Breast epithelium (tissue), 4 donors: ENCODE measurements at regions not wholly inside any gene's neighbourhood (a gene's known extent, or its start where the extent isn't known, plus 50 kb on each side); places are given as distances from the start of the nearest gene placed in this dataset.

Experiments used
- DNase-seq, 2 donors: peaks; one replicate each; pipeline ENCODE4 v3.0.0-alpha.2; 2019; ENCODE audit warnings: low spot score in 2 of 2
- H3K27ac ChIP-seq, 2 donors: fragments of 200-600 bp; sonication (generic) in 1 of 2; one replicate each; pipeline ENCODE4 v1.5.1; 2016 to 2019; ENCODE audit warnings: mild to moderate bottlenecking in 1 of 2
- H3K27me3 ChIP-seq, 2 donors: fragments of 200-600 bp; sonication (generic) in 1 of 2; one replicate each; pipeline versions ENCODE4 v1.5.1 to v1.6.0; 2017 to 2019; ENCODE audit warnings: control low read depth in 1 of 2, mild to moderate bottlenecking in 1 of 2
- H3K36me3 ChIP-seq: fragments of 200-600 bp; one replicate; pipeline ENCODE4 v1.5.1; 2019
- H3K4me1 ChIP-seq, 2 donors: fragments of 200-600 bp; sonication (generic); one replicate each; pipeline ENCODE4 v1.5.1; 2016 to 2019; ENCODE audit warnings: control low read depth in 1 of 2
- H3K4me3 ChIP-seq, 3 donors: fragments of 200-600 bp; sonication (generic); 1 replicate in 2 of 3; 2 replicates in 1 of 3; pipeline ENCODE4 v1.5.1; 2016 to 2019; ENCODE audit warnings: mild to moderate bottlenecking in 3 of 3, moderate library complexity in 2 of 3
- H3K9me3 ChIP-seq, 2 donors: fragments of 200-600 bp; sonication (generic) in 1 of 2; one replicate each; pipeline ENCODE4 v1.5.1; 2016 to 2019; ENCODE audit warnings: control low read depth in 1 of 2
- CTCF ChIP-seq, 3 donors: fragments of 450-650 bp; IDR thresholded peaks; one replicate each; pipeline ENCODE4 v1.5.1; 2016 to 2017; ENCODE audit warnings: antibody characterized with exemption in 3 of 3, mild to moderate bottlenecking in 3 of 3, moderate library complexity in 3 of 3
- POLR2A ChIP-seq: fragments of 450-650 bp; IDR thresholded peaks from one replicate; pipeline ENCODE4 v1.6.1; 2016; ENCODE audit warnings: antibody characterized with exemption, mild to moderate bottlenecking, moderate library complexity
- POLR2AphosphoS5 ChIP-seq, 3 donors: sonication (generic); formaldehyde crosslinking; IDR thresholded peaks; one replicate each; pipeline ENCODE4 v1.6.1; 2017; ENCODE audit warnings: antibody characterized with exemption in 3 of 3
- intact Hi-C: fragments of 100-400 bp; cut with DNase I; formaldehyde crosslinking; loops from one replicate; pipeline ENCODE4 v1.15.1; 2023; ENCODE audit warnings: low total_unique reads

DNA sequence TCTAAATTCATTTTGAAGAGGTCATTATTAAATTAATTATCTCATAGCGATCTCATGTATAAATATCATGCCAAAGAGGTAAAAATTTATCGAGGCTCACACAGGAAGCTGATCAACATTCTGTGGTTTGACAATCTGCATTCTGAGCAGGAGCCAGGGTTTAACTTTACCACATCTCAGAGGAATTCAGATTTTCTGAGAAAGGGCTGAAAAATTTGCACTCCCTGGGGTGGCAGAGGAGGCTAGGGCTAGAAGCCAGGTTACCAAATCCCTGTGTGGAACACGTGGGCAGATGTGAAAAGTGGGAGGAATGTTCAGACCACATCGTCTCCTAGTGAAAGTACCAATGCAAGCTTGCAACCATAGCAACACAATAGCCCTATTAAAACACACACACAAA is 63.5 kb upstream of the CTLA4 start:
- DNase-seq = peak in 1 of 2 donors; percentile 68
- intact Hi-C loops = no loop called here
- Histone ChIP-seq H3K27me3 (no peaks in the 10 kb centered on the region), H3K4me3 (no peak overlapping the region), H3K27ac (peak overlapping the region; percentile 35 to 72), H3K9me3 (peaks cover 0 to 5% of the 10 kb centered on the region in 2 donors), H3K36me3 (no peaks in the 10 kb centered on the region), H3K4me1 (no peaks in the 10 kb centered on the region)
- TF ChIP-seq POLR2A (no peak), POLR2AphosphoS5 (IDR thresholded peaks at IDR 0.05) (peak in 1 of 3 donors; percentile 32)

DNA sequence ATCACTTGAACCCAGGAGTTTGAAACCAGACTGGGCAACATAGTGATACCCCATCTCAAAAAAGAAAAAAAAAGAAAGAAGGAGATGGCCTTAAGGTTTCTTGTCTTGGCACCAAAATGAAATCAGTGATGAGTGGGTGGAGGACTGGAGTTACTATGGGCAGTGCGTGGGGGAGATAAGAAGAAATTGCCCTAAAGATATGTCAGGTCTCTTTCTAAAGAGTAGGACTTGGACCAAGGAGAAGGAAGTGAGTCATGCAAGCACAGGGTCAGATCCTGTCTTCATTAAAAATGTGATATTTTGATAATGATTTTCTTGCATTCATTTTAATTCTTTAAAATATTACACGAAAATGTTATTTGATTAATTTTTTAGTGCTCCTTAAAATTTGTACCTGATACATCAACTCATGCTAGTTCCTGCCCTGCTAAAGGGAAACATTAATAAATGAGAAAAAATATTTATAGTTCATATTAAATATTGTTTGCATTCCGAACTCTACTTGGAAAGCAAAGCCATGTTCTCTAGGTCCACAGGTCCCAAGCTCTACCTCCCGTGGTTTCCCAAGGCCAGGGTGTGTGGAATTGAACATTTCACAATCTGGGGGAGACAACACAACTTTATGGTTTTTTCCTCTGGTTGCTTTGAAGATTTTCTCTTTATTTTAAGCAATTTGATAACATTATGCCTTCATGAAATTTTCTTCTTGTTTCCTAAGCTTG is 62.6 kb upstream of the CTLA4 start:
- Histone ChIP-seq H3K27ac (peak overlapping the region in 1 of 2 donors; percentile 72), H3K27me3 (no peaks in the 10 kb centered on the region), H3K4me3 (no peak overlapping the region), H3K9me3 (peaks cover 0 to 5% of the 10 kb centered on the region in 2 donors), H3K36me3 (no peaks in the 10 kb centered on the region), H3K4me1 (no peaks in the 10 kb centered on the region)
- no peak for DNase-seq
- TF ChIP-seq CTCF (IDR thresholded peaks at IDR 0.05) = no peak
- no peak for TF ChIP-seq POLR2A
- TF ChIP-seq POLR2AphosphoS5 (IDR thresholded peaks at IDR 0.05) = no peak
- intact Hi-C loops = no loop called here

- TF ChIP-seq CTCF (IDR thresholded peaks at IDR 0.05) = no peak
- TF ChIP-seq POLR2AphosphoS5 (IDR thresholded peaks at IDR 0.05) = no peak
- TF ChIP-seq POLR2A = no peak
- Histone ChIP-seq H3K27ac (no peak overlapping the region), H3K4me1 (no peaks in the 10 kb centered on the region), H3K4me3 (no peak overlapping the region), H3K27me3 (no peaks in the 10 kb centered on the region), H3K36me3 (no peaks in the 10 kb centered on the region), H3K9me3 (peaks cover 0 to 5% of the 10 kb centered on the region in 2 donors)
- no peak for DNase-seq
- intact Hi-C loops = no loop called here
Observed at GRCh38 chr2:203805486-203805838, 62.1 kb upstream of the CTLA4 start.

DNA sequence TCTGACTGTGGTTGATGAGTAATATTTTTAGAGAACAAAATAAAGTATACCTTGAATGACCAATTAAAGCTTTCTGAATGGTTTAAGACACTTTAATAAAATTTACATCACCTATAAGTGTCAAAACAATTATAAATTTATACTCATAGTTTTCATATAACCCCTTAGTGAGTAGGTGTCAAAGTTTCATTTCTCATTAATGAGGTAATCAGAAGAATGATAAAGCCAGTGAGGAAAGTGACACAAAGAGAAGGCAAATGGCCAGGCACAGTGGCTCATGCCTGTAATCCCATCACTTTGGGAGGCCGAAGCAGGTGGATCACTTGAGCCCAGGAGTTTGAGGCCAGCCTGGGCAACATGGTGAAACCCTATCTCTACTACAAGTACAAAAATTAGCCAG is 60.8 kb upstream of the CTLA4 start:
- Histone ChIP-seq H3K9me3 (peaks cover 0 to 5% of the 10 kb centered on the region in 2 donors), H3K4me1 (no peaks in the 10 kb centered on the region), H3K27me3 (no peaks in the 10 kb centered on the region), H3K4me3 (no peak overlapping the region), H3K36me3 (no peaks in the 10 kb centered on the region), H3K27ac (no peak overlapping the region)
- TF ChIP-seq POLR2A (no peak), CTCF (IDR thresholded peaks at IDR 0.05) (no peak), POLR2AphosphoS5 (IDR thresholded peaks at IDR 0.05) (no peak)
- intact Hi-C loops = no loop called here
- DNase-seq = no peak

DNA sequence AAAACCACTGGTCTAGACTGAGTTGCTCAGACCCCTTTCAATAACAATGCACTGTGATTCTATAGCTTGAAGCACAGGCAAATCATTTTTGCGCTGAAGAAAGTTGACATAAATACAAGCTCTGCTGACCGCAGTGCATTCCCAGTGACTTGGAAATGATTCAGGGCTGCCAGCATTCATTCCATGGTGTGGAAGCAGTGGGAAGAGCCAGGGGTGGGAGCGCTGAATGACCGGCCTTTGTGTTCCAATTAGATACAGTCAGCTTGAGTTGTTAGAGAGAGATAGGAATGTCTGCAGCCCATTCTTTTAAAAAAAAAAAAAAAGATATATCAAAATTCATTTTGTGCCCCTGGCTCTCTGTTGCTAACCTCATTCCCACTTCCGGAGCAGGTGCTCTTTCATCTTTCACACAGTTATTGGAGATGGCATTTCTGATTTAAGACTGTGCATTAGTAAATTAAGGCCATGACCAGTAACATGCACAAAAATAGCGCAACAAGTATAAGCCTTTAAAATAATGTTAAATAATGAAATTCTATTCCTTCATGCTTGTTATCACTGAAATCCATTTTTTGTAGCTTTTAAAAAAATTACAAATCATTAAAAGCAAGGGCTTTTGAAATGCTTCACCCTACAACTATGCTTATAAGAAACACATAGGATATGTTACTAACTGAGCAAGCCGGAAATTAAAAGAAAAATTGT is 59.4 kb upstream of the CTLA4 start:
- no peak for TF ChIP-seq POLR2AphosphoS5 (IDR thresholded peaks at IDR 0.05)
- TF ChIP-seq CTCF (IDR thresholded peaks at IDR 0.05) = no peak
- no peak for TF ChIP-seq POLR2A
- Histone ChIP-seq H3K36me3 (no peaks in the 10 kb centered on the region), H3K27ac (peak overlapping the region in 1 of 2 donors; percentile 12), H3K27me3 (no peaks in the 10 kb centered on the region), H3K9me3 (peaks cover 0 to 5% of the 10 kb centered on the region in 2 donors), H3K4me3 (no peak overlapping the region), H3K4me1 (no peaks in the 10 kb centered on the region)
- intact Hi-C loops = no loop called here
- no peak for DNase-seq
